Stimulated activated CD8-positive, alpha-beta memory T cell treated with anti-CD3 and anti-CD28 coated beads, Interleukin-12 subunit alpha, Interleukin-12 subunit beta, amount 100 ng/mL, for 24 hours (primary cell): ENCODE measurements at regions not wholly inside any gene's neighbourhood (a gene's known extent, or its start where the extent isn't known, plus 50 kb on each side); places are given as distances from the start of the nearest gene placed in this dataset.

Source experiments
- DNase-seq: peaks from one replicate; pipeline ENCODE4 v3.0.0-alpha.2; 2020; ENCODE audit errors: extremely low read depth

DNA sequence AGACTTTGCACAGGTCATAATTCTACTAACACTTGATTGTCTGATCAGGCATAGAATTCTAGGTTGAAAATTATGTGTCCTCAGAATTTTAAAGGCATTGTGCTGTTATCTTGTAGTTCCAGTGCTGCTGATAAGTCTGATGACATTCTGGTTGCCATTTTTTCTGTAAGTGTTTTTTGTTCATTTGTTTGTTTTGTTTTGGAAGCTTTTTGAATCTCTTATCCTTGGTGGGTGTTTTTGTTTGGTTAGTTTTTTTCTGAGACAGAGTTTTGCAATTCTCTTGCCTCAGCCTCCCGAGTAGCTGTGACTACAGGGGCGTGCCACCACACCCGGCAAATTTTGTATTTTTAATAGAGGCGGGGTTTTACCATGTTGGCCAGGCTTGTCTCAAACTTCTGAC lies 178.9 kb downstream of the CCDC71L start:
- DNase-seq, result no peak

DNA sequence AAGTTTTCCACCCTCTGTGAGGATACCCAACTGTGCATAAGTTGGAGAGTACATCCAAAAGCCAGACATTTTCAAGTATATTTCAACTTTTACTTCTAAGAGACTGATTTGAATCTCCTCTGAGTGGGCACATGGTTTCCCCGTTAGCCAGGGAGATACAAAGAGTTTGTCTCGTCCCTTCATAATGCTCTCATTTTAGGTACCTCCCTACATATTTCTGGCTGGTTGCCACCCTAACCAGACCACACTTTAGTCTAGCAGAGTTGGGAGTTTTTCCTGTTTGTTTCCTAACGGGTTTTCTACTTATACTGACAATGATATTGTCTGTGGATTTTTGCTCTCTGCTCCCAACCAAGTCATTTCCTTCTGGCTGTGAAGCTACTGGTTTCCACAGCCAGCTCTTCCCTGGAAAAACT lies 180.3 kb downstream of the CCDC71L start:
- no peak for DNase-seq

DNA sequence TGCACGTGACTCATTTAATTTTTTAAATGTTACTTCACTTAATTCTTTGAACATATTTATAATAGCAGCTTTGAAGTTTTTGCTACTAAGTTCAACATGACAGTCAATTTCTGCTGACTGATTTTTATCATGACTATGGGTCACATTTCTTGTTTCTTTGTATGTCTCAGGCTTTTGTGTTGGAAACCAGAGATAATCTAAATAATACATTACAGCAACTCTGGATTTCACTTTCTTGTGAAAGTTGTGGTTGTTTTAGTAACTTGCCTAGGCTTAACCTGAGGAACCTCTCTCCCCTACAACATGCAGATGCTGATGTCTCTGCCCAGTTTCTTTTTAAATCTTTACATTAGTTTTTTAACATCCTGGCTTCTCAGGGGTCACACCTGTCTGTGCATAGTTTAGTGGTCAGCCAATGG lies 180.8 kb downstream of the CCDC71L start:
- DNase-seq, result no peak

DNA sequence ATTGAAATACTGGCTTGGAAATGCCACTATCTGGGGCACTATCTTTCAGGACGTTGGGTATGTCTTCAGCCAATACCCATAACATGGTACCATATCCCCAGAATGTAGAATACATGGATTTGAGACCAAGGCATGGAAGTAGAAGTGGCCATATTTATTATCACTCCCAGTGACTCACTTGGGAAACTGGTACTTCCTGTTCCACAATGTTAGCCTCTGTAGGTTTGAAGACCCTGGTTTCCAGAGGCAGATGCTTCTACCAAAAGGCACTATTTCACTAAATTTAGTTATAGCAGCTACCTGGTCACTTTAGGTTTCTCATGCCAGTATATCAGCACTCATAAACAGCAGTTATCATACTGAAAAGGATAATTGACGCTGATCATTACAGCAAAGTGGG lies 184.2 kb downstream of the CCDC71L start:
- DNase-seq, result no peak

DNA sequence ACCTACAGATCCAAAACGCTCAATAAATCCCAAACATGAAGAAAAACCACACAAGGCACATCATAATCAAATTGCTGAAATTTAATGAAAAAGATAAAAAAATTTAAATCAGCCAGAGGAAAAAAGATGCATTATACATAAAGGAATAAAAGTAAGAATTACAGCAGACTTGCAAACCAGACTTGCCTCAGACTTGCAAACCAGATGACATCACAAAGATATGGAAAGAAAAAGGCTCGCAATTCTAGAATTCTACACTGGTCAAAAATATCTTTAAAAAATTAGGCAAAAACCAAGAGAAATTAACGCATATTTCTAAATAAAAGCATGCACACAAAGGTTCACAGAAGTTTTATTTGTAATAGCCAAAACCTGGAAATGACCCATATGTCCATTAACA lies 188.0 kb upstream of the NAMPT start:
- DNase-seq, result no peak

DNA sequence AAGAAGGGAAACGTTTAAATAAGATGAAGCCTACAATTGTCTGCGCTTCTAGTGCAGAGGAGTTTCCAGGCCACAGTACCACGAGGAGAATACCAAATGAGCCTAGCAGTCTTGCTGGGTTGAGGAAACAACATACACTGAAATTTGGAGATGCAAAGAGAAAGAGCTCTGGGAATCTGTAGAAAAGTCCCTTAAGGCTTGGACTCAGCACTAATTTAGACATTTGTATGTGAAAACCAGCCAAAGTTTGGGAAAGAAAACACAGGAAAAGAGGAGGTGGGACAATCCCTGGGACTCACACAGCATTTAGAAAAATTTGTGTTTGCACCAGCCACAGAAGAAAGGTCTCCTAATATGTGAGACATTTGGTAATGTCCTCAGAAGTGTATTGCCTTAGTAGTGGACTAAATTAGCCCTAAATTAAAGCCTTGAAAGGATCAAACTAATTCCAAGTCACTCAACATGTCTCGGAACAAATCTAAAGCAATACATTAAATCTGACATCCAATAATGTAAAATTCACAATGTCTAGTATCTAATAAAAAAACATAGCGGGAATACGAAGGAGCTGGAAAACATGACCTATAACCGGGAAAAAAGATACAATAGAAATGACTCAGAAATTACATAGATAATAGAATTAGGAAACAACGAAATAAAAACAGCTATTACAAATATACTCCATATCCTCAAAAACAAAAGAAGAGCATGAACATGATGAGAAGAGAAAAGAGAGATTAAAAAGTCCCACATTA lies 187.1 kb upstream of the NAMPT start:
- no peak for DNase-seq

DNA sequence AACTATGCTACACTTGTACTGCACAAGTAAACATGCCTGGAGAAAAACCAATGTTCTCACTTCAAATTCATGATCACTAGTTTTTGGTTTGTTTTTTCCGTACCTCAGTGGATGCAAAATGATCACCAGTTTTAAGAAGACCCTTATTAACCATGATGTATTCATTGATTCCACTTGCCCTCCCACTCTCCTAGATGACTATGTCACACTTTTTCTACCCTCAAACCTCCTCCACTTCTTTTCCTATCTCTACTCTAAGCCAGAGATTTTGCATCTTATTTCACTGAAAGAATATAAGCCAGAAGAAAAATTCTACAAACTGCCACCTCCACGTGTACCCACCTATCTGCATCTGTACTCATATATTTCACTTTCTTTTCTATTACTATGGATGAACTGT lies 186.2 kb upstream of the NAMPT start:
- DNase-seq, result no peak

DNA sequence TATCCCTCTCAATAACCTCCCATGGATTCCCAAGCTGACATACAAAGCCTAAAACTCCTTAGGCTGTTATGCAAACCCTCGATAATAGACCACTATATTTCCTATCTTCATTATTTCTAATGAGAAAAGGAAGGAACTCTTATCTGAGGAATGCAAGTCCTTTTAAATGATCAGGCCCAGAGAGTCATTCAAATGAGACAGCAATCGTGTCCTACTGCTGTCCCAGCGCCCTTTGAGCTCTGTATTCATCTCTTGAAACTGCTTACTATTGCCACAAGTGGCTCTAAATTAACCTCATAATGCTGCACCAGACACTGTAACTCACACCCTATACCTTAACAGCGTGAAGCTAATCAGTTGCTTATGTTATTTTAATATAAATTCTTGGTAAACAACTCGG lies 182.1 kb upstream of the NAMPT start:
- DNase-seq, result no peak

DNA sequence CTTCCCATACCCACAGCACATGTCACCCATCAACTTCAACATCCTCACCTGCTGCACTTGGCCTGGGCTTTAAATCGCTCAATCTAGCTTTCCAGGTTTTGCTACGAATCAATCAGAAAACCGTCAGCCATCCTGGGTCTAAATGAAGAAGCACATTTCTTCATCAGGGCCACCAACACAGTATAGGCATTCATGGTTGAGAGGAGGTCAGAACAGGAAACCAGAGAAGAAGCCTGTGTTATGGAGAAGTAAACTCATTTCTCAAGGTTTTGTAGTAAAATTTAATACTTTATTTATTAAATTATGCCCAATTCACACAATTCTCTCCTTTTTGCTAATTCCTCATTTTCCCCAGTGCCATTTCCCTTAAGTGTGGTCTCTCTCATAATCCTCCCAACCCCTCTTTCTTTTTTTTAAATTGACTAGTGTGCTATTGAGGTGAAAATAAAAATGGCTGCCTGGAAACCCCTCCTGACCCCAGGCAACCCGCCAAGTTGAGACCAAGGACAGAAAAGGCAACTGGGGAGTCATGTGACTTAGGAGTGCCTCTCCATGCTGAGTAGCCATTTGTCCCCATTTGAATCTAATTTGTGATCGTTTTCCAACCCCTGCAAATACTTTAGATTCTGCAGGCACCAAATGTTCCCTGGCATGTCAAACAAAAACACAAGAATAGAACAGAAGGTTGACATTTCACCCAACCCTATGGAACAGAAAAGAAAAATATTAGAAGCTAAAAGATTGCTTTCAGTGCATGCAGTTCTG lies 181.1 kb upstream of the NAMPT start:
- no peak for DNase-seq

DNA sequence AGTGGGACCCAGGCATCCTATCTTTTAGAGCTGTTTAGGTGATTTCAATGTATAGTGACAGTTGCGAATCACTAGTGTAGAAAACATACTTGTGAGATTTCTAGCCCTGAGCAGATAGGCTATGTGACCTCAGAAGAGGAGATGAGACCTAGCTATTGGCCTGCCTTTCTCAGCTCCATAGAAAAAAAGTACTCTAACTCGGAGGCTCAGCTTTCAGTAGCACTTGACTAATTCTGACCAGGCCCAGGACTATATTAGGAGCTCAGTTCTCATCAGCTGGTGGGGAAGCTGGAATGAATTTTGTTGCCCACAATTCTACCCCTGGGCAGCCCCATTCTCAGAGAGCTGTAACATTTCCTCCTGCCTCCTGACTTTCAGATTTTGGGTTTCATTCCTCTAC lies 179.9 kb upstream of the NAMPT start:
- DNase-seq, result no peak

DNA sequence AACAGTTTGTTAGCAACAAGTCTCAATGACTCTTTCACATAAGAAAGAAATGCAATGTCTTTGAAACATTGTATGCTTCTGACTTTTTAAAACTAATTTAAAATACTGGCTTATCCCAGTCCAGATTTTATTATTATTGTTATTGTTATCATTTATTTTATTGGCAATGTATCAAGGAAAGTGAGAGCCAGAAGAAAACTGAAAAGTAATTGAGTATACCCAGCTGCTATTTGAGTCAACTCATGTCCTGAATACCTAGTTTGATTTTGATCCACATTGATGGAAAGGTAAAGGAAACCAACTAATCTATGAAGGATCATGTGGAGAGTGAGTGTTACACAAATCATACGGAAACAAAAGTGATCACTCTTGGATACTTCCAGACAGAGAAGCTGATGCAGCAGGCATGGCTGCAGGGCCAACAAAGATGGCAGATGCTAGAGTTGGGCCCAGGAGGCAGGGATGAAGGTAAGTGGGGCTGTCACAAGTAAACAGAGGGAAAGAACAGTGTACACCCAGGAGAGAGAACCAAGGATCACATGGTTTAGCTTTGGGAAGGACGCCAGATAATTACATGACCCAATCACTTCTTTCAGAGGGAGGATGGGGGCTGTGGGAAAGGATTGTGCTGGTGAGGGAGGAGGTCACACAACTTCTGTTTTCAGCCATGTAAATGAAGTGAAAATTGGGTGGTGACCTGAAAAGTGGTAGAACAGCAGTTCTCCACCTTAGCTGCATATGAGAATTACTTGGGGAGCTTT lies 179.2 kb upstream of the NAMPT start:
- DNase-seq, result no peak

DNA sequence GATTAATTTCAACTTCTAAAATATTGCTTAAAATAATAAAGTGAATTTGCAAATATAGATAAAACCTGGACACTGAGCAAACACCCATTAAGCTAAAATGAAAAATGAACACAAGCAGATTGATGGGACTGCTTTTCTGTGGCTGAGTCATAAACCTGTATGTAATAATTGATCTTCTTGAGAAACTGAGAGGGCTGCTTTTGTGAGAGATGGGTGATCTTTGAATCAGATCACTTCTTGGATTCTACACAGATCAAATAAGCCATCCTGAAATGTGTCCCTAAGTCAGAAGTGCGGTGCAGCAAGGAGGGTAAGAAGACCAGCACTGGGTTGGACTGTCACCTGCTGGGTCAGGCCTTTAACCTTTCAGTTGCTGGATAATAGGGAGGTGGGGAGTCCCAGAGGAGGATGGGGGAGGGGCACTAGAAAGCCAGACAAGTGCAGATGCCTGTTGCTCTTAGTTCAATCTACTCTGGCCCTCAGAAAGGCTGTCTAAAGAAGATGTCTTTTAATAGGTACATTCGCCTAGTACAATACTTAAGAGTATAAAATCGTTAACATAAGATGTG lies 178.2 kb upstream of the NAMPT start:
- DNase-seq, result no peak

DNA sequence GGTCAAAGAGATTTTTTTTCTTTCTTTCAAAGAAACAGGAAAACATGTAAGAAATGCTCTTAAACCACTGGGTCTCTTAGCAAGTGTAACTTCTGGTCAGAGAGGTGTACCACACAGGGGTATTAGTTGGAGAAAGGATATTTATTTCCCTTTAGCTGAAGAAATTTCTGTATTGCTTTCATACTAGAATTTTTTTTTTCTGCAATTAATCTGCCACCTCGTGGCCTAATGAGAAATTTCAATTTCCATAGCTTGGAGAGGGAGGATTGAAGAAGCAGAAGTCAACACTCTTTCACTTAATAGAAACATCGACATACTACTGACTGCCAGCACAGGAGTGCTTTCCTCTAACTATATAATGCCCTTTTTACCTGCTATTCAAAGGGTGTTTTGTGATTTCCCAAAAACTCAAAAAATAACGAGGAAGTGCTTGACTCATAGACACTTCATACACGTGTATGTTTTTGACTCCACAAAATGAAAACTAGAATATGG lies 177.6 kb upstream of the NAMPT start:
- no peak for DNase-seq

DNA sequence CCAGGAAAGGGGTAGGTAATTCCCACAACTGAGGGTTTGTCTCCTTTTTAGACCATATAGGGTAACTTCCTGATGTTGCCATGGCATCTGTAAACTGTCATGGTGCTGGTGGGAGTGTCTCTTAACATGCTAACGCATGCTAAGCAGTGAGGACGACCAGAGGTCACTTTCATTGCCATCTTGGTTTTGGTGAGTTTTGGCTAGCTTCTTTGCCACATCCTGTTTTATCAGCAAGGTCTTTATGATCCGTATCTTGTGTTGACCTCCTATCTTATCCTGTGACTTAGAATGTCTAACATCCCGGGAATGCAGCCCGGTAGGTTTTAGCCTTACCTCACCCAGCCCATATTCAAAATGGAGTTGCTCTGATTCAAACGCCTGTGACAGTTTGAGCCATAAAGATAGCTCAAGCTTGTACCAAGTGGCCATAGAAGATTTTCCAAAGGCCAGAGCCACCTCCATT lies 176.0 kb upstream of the NAMPT start:
- DNase-seq, result no peak

DNA sequence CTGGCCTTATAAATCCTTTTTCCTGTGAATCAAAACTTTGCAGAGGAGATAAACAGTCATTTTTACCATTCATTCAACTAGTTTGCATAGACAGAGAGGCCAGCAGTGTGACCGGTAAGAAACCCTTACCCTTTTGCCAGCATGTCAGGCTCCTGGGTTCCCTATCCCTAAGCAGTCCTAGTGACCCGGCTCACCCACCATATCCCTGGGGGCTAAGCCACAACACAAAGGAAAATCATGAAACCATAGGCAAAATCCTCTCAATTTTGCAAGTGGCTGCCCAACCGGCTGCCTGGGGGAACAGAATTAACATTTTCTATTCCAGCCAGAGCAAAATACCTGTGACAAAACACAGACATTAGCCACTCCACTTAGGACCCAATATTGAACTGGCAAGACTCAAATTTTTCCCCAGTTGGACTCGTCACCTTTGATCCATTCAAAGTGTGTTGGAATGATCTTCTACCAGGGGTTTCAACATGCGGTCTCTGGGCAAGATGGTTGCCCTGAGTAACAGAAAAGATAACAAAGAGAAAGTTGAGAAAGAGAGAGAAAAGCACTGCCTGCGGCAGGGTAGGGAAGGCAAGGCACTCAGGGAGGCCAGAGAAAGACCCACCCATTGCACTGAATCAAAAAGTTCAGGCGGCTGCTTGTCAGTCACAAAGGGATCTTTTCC lies 174.8 kb upstream of the NAMPT start:
- no peak for DNase-seq

DNA sequence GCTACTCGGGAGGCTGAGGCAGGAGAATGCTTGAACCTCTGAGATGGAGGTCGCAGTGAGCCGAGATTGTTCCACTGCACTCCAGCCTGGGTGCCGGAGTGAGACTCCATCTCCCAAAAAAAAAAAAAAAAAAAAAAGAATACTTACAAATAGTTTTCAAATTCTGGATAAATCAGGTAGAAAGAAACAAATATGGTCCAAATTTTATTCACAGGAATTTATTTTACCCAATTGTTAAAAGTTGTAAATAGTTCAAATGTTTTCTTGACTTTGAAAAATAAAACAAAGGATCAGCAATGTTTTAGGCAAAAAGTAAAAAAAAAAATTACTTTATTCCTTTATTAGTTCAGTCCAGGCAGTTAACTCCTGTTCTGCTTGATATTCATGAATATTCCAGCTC lies 172.9 kb upstream of the NAMPT start:
- DNase-seq, result no peak

DNA sequence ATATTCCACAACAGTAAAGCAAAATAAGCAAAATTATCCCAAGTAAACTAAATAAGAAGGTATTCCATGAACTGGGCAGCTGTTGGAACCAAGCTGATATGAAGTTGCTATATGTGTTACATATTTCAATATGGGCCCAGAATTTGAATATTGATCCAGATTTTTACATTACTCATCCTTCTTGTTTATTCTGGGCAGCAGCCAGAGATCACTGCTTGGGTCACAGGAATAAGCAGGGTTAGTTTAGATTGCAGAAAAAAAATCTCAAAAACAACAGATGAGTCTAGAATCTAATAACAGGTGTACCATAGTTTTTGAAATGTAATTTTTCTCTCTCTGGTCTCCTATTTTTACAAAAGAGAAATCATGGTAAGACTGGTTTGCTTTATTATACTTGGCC lies 171.5 kb upstream of the NAMPT start:
- DNase-seq, result no peak

DNA sequence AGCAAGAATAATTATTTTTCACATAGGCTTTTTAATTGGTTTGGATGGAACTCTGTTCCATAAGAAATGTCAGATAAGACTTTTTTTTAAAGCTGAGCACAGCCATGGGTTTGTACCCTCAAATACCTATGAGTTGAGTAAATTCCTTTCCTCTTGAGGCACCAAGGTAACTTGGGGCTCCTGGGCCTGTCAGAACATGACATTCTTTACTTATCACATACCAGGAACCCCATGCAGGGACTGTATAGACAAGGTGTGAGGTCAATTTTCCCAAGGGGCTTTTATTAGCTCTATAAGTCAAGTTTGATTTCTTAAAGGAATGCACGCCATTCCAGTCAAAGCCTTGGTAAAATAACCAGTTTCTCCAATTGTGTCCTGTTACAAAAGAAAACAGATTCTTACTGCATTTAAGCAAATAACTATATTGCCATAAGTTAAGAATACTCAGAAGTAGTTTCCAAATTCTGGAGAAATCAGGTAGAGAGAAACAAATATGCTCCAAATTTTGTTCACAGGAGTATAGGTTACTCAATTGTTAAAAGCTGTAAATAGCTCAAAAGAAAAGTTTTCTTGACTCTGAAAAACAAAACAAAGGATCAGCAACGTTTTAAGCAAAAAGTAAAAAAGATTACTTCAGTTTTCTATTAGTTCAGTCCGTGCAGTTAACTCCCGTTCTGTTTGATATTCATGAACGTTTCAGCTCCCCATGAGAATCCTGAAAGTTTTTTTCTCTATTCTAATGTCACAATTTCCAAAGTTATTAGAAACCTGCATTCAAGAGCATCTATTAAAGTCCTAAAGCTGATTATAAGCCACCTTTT lies 167.5 kb upstream of the NAMPT start:
- no peak for DNase-seq

DNA sequence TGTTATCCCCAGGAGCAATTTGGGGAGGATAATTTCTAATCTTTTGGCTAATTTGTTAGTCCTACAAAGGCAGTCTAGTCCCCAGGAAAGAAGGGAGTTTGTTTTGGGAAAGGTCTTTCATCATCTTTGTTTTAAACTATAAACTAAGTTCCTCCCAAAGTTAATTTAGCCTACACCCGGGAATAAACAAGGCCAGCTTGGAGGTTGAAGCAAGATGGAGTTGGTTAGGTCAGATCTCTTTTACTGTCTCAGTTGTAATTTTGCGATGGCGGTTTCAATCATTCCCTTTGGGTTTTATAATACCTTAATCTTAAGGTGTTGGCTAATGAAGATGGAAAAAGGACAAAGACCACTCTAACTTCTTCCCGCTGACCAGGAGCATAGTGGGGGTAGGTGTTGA lies 166.4 kb upstream of the NAMPT start:
- DNase-seq, result no peak

DNA sequence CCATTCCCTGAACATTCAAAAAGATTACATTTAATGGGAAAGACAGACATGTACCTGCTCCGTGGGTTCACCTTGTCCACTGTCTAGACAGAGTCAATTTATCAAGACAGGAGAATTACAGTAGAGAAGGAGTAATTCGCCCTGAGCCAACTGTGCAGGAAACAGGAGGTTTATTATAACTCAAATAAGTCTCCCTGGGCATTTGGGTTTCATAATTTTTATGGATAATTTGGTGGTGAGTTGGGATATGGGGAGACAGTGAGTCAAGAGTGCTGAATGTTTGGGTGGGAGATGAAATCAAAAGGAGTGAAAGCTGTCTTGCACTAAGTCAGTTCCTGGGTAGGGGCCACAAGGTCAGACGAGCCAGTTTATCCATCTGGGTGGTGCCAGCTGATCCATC lies 165.9 kb upstream of the NAMPT start:
- DNase-seq, result no peak
